ENCODE measurements at regions not wholly inside any gene's neighbourhood (a gene's known extent, or its start where the extent isn't known, plus 50 kb on each side); places are given as distances from the start of the nearest gene placed in this dataset.

GRCh38 chr16:87173294-87173893, 143.8 kb downstream of the C16orf95 start:
- H3K36me3 ChIP-seq: no peaks in the 10 kb centered on the region
- no peak overlapping the region for H3K4me3 ChIP-seq (ENCODE audit: low read depth in 1 of 2, low read length in 1 of 2)
- H3K4me1 ChIP-seq (ENCODE audit: control insufficient read depth in 1 of 2, insufficient read depth in 1 of 2, low read depth in 1 of 2, low read length in 1 of 2): no peaks in the 10 kb centered on the region
- no peak for TF ChIP-seq CTCF (IDR thresholded peaks at IDR 0.05)
- no peaks in the 10 kb centered on the region for H3K9me3 ChIP-seq
- no peak overlapping the region for H3K27ac ChIP-seq
- H3K27me3 ChIP-seq: peaks cover 9% of the 10 kb centered on the region

- Histone ChIP-seq H3K27ac (no peak overlapping the region), H3K4me1 (ENCODE audit: control insufficient read depth in 1 of 2, insufficient read depth in 1 of 2, low read depth in 1 of 2, low read length in 1 of 2) (no peaks in the 10 kb centered on the region), H3K36me3 (no peaks in the 10 kb centered on the region), H3K27me3 (peaks cover 15% of the 10 kb centered on the region), H3K9me3 (no peaks in the 10 kb centered on the region), H3K4me3 (ENCODE audit: low read depth in 1 of 2, low read length in 1 of 2) (no peak overlapping the region)
- TF ChIP-seq CTCF (IDR thresholded peaks at IDR 0.05): no peak
These were observed 143.1 kb downstream of the C16orf95 start for GRCh38 chr16:87174061-87174460.

GRCh38 chr16:87176735-87177134, 140.5 kb downstream of the C16orf95 start:
- Histone ChIP-seq H3K27me3 (peaks cover 23% of the 10 kb centered on the region), H3K27ac (no peak overlapping the region), H3K9me3 (no peaks in the 10 kb centered on the region), H3K4me1 (ENCODE audit: control insufficient read depth in 1 of 2, insufficient read depth in 1 of 2, low read depth in 1 of 2, low read length in 1 of 2) (no peaks in the 10 kb centered on the region), H3K36me3 (no peaks in the 10 kb centered on the region), H3K4me3 (ENCODE audit: low read depth in 1 of 2, low read length in 1 of 2) (no peak overlapping the region)
- no peak for TF ChIP-seq CTCF (IDR thresholded peaks at IDR 0.05)

GRCh38 chr16:87177673-87178072, 139.5 kb downstream of the C16orf95 start:
- TF ChIP-seq CTCF (IDR thresholded peaks at IDR 0.05): no peak
- Histone ChIP-seq H3K36me3 (no peaks in the 10 kb centered on the region), H3K27ac (no peak overlapping the region), H3K9me3 (no peaks in the 10 kb centered on the region), H3K4me3 (ENCODE audit: low read depth in 1 of 2, low read length in 1 of 2) (no peak overlapping the region), H3K27me3 (peaks cover 23% of the 10 kb centered on the region), H3K4me1 (ENCODE audit: control insufficient read depth in 1 of 2, insufficient read depth in 1 of 2, low read depth in 1 of 2, low read length in 1 of 2) (no peaks in the 10 kb centered on the region)

DNA sequence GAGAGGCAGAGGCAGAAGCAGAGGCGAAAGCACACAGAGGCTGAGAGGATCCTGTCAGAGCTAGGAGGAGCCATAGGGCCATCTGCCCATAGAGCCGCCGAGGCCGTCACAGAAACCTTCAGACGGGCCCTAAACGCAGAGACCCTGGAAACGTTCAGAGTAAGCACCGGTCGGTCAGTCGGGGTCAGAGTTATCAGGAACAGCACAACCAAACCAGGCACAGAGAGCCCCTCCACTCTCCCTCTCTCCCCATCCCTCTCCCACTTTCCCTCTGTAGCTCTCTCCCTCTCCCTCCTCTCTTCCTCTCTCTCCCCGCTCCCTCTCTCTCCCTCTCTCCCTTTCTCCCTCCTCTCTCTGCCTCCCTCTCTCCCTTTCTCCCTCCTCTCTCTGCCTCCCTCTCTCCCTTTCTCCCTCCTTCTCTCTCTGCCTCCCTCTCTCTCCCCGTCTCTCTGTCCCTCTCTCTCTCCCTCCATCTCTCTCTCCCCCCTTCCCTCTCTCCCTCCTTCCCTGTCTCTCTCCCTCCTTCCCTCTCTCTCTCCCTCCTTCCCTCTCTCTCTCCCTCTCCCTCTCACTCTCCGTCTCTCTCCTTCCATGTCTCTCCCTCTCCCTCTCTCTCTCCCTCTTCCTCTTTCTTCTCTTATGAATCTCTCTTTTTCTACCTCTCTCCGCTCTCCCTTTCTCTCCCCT, 138.9 kb downstream of the C16orf95 start:
- Histone ChIP-seq H3K9me3 (no peaks in the 10 kb centered on the region), H3K27ac (no peak overlapping the region), H3K27me3 (peaks cover 23% of the 10 kb centered on the region), H3K4me3 (ENCODE audit: low read depth in 1 of 2, low read length in 1 of 2) (no peak overlapping the region), H3K36me3 (no peaks in the 10 kb centered on the region), H3K4me1 (ENCODE audit: control insufficient read depth in 1 of 2, insufficient read depth in 1 of 2, low read depth in 1 of 2, low read length in 1 of 2) (no peaks in the 10 kb centered on the region)
- no peak for TF ChIP-seq CTCF (IDR thresholded peaks at IDR 0.05)

All from neutrophil (primary cell).